ENCODE measurements at regions not wholly inside any gene's neighbourhood (a gene's known extent, or its start where the extent isn't known, plus 50 kb on each side); places are given as distances from the start of the nearest gene placed in this dataset.

DNA sequence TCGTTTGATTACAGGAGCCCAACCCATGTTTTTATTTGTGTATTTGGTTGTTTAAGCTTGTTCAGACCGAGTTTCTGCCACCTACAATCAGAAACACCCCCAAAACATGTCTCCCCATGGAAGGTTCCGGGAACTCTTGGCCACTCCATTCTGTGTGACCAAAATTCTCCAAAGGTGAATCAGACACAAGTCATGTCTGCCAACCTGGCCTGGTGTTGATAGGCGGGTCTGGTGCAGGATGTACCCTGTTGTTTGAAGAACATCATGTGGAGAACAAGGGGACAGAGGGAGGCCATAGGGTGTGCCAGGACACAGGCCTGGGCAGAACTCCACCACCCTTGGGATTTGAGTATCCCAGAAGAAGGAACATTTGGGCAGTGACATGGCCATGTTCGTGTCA, 147.1 kb upstream of the MYL2 start:
- TF ChIP-seq CTCF (IDR thresholded peaks at IDR 0.05; ENCODE audit: insufficient read depth, low read depth, low read length) = no peak
- TF ChIP-seq EZH2 (IDR thresholded peaks at IDR 0.05; ENCODE audit: insufficient read depth, low read length) = no peak
